Panc1 (cell line): ENCODE measurements at regions not wholly inside any gene's neighbourhood (a gene's known extent, or its start where the extent isn't known, plus 50 kb on each side); places are given as distances from the start of the nearest gene placed in this dataset.

Experiments
- POLR2AphosphoS5 ChIP-seq: IDR thresholded peaks from 2 replicates; pipeline ENCODE4 v1.6.1; 2012; ENCODE audit warnings: mild to moderate bottlenecking, low read depth, low read length, moderate library complexity
- REST ChIP-seq, 2 experiments: IDR thresholded peaks; 2 replicates each; pipeline ENCODE4 v1.6.1; 2011 to 2012; ENCODE audit warnings: low read depth in 2 of 2, control low read depth in 1 of 2, low read length in 1 of 2, mild to moderate bottlenecking in 1 of 2, moderate library complexity in 1 of 2; ENCODE audit not compliant: insufficient read depth in 1 of 2

GRCh38 chr17:77888242-77889134 is 70.0 kb upstream of the TNRC6C start:
- TF ChIP-seq REST (IDR thresholded peaks at IDR 0.05; ENCODE audit: insufficient read depth in 1 of 2, low read depth in 2 of 2, low read length in 1 of 2): no peak
- no peak for TF ChIP-seq POLR2AphosphoS5
